ENCODE measurements at regions not wholly inside any gene's neighbourhood (a gene's known extent, or its start where the extent isn't known, plus 50 kb on each side); places are given as distances from the start of the nearest gene placed in this dataset.

- DNase-seq (ENCODE audit: extremely low read depth in 1 of 4, low spot score in 3 of 4) (no peak), FAIRE-seq (peak; percentile 42), ATAC-seq (peak; percentile 35)
- Histone ChIP-seq H3K27ac (ENCODE audit: extremely low read depth, low read depth, low read length) (no peak overlapping the region; the same call in 2 of the 3 replicates), H3K4me3 (no peak overlapping the region), H4K20me1 (replicated peaks; ENCODE audit: control insufficient read depth, insufficient read depth, low read length) (no peaks in the 10 kb centered on the region), H3K36me3 (ENCODE audit: control insufficient read depth, insufficient read depth, low read length) (no peaks in the 10 kb centered on the region), H3K4me2 (ENCODE audit: insufficient read depth, low read length) (no peak overlapping the region), H3K9ac (ENCODE audit: insufficient read depth in 1 of 2, low read depth in 2 of 2, low read length in 2 of 2) (no peak overlapping the region), H3K79me2 (ENCODE audit: control insufficient read depth, insufficient read depth, low read length) (no peaks in the 10 kb centered on the region), H3K4me1 (replicated peaks in 1 of 2; ENCODE audit: control insufficient read depth in 2 of 2, insufficient read depth in 2 of 2, low read length in 2 of 2) (peaks cover 0 to 14% of the 10 kb centered on the region in 2 experiments; a peak in 3 of 5 replicates), H3K9me1 (ENCODE audit: control insufficient read depth, insufficient read depth, low read length) (no peaks in the 10 kb centered on the region), H3K27me3 (ENCODE audit: control insufficient read depth in 2 of 2, insufficient read depth in 2 of 2, low read length in 2 of 2) (no peaks in the 10 kb centered on the region), H2AFZ (ENCODE audit: low read depth, low read length) (peak overlapping the region; percentile 70), H3K9me3 (replicated peaks; ENCODE audit: control insufficient read depth, insufficient read depth, low read depth, low read length) (no peaks in the 10 kb centered on the region)
- BruUV-seq (replicated peaks): no TSS peak
- TF ChIP-seq HOXB6 (CRISPR knock-in tag; IDR thresholded peaks at IDR 0.05; ENCODE audit: borderline replicate concordance) (no peak), NFIC (IDR thresholded peaks at IDR 0.05) (peak; percentile 30; the same call in 1 of the 2 replicates), KLF6 (CRISPR knock-in tag; IDR thresholded peaks at IDR 0.05; ENCODE audit: borderline replicate concordance) (no peak)
- in situ Hi-C loops (cut with MboI): no loop called here
- 20% methylated on average over 3 of the region's 3 CpGs for WGBS (ENCODE audit: insufficient coverage, low coverage, missing lambda C conversion rate)
- CTCF ChIA-PET (ENCODE audit: low intra/inter-chr PET ratio): no interaction called here
- intact Hi-C loops (cut with micrococcal nuclease): no loop called here
- POLR2A ChIA-PET: interaction anchor here (0.7 to 1.0 kb wide), 2 partner anchors 10 to 17 kb away, joined by 3 to 4 read pairs; no protein-coding TSS in a partner anchor
These were observed 209.2 kb upstream of the STK17B start for GRCh38 chr2:196380575-196380974.

- peaks cover 0 to 14% of the 10 kb centered on the region in 2 experiments; a peak in 3 of 5 replicates for H3K4me1 ChIP-seq (replicated peaks in 1 of 2; ENCODE audit: control insufficient read depth in 2 of 2, insufficient read depth in 2 of 2, low read length in 2 of 2)
- H3K27me3 ChIP-seq (ENCODE audit: control insufficient read depth in 2 of 2, insufficient read depth in 2 of 2, low read length in 2 of 2): no peaks in the 10 kb centered on the region
- BruUV-seq (replicated peaks): no TSS peak
- DNase-seq (ENCODE audit: extremely low read depth in 1 of 4, low spot score in 3 of 4) (no peak), ATAC-seq (no peak), FAIRE-seq (no peak)
- H3K4me2 ChIP-seq (ENCODE audit: insufficient read depth, low read length): no peak overlapping the region
- H3K27ac ChIP-seq (ENCODE audit: extremely low read depth, low read depth, low read length): no peak overlapping the region
- in situ Hi-C loops (cut with MboI) (no loop called here), intact Hi-C loops (cut with micrococcal nuclease) (no loop called here)
- H2AFZ ChIP-seq (ENCODE audit: low read depth, low read length): no peak overlapping the region
- WGBS (ENCODE audit: insufficient coverage, low coverage, missing lambda C conversion rate): 16% methylated on average over 3 of the region's 3 CpGs
- H4K20me1 ChIP-seq (replicated peaks; ENCODE audit: control insufficient read depth, insufficient read depth, low read length): no peaks in the 10 kb centered on the region
- ChIA-PET CTCF (ENCODE audit: low intra/inter-chr PET ratio) (no interaction called here), POLR2A (interaction anchor here (0.6 kb wide), 1 partner anchor 704 kb away, joined by 3 read pairs; no protein-coding TSS in a partner anchor)
- no peak overlapping the region for H3K4me3 ChIP-seq
- H3K36me3 ChIP-seq (ENCODE audit: control insufficient read depth, insufficient read depth, low read length): no peaks in the 10 kb centered on the region
- no peaks in the 10 kb centered on the region for H3K9me3 ChIP-seq (replicated peaks; ENCODE audit: control insufficient read depth, insufficient read depth, low read depth, low read length)
- H3K79me2 ChIP-seq (ENCODE audit: control insufficient read depth, insufficient read depth, low read length): no peaks in the 10 kb centered on the region
- H3K9me1 ChIP-seq (ENCODE audit: control insufficient read depth, insufficient read depth, low read length): no peaks in the 10 kb centered on the region
- no peak overlapping the region for H3K9ac ChIP-seq (ENCODE audit: insufficient read depth in 1 of 2, low read depth in 2 of 2, low read length in 2 of 2)
- TF ChIP-seq TBP (optimal IDR thresholded peaks at IDR 0.05; ENCODE audit: low read depth, low read length) (no peak), MAFF (IDR thresholded peaks at IDR 0.05; ENCODE audit: low read length) (no peak), HDAC1 (IDR thresholded peaks at IDR 0.05) (no peak), NEUROD1 (IDR thresholded peaks at IDR 0.05; ENCODE audit: borderline replicate concordance, low read depth, low read length, partially characterized antibody) (no peak), HNRNPLL (IDR thresholded peaks at IDR 0.05; ENCODE audit: low read depth, low read length, poor library complexity, severe bottlenecking) (no peak), ZNF57 (CRISPR knock-in tag; IDR thresholded peaks at IDR 0.05) (no peak), ZNF785 (CRISPR knock-in tag; IDR thresholded peaks at IDR 0.05) (no peak), EHMT2 (IDR thresholded peaks at IDR 0.05) (no peak), MCM2 (IDR thresholded peaks at IDR 0.05; ENCODE audit: low read depth) (no peak), ZNF79 (CRISPR knock-in tag; IDR thresholded peaks at IDR 0.05; ENCODE audit: low read depth) (no peak), RNF219 (CRISPR knock-in tag; IDR thresholded peaks at IDR 0.05) (no peak)
These were observed 210.1 kb upstream of the STK17B start for GRCh38 chr2:196381464-196381863.
